ENCODE measurements at regions not wholly inside any gene's neighbourhood (a gene's known extent, or its start where the extent isn't known, plus 50 kb on each side); places are given as distances from the start of the nearest gene placed in this dataset.

DNA sequence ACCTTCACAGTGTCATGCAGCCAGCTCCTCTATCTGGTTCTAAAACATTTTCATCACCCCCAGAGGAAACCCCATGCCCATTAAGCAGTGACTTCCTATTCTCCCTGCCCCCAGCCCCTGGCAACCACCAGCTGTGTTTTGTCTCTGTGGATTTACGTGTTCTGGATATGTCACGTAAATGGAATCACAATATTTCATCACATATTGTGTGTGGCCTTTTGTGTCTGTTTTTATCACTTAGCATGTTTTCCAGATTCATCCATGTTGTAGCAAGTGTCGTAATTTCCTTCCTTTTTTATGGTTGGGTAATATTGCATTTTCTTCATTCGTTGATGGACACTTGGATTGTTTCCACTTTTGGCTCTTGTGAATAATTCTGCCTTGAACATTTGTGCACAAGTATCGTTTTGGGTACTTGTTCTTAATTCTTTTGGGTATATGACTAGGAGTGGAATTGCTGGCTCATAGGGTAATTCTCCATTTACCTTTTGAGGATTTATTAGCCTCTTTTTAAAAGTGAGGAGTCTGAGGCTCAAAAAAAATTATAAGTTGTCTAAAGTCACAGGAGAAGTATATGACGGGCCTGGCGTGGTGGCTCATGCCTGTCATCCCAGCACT, 127.0 kb downstream of the MRPS6 start:
- Mint-ChIP-seq H3K27ac (peak overlapping the region in 3 of 7 donors; percentile 13 to 36 (median 30)), H3K4me1 (peaks cover 29 to 54% (median 36%) of the 10 kb centered on the region in 4 donors), H3K27me3 (no peaks in the 10 kb centered on the region), H3K4me3 (peak overlapping the region in 7 of 8 donors; percentile 28 to 86 (median 46)), H3K36me3 (no peaks in the 10 kb centered on the region), H3K9me3 (no peaks in the 10 kb centered on the region)
- H3K27ac ChIP-seq (ENCODE audit: low read depth, low read length), result no peak overlapping the region
- no peaks in the 10 kb centered on the region for H3K9me3 ChIP-seq (ENCODE audit: control insufficient read depth in 1 of 2, low read length in 2 of 2)
- ChIA-PET CTCF (ENCODE audit: partially characterized antibody) (interaction anchor here (1.9 to 8.3 kb wide), 3 partner anchors 148 to 277 kb away, joined by 10 to 81 read pairs (median 12); no protein-coding TSS in a partner anchor), POLR2A (ENCODE audit: partially characterized antibody) (interaction anchor here (0.6 to 2.2 kb wide), 2 partner anchors 121 to 252 kb away, joined by 3 to 17 read pairs; no protein-coding TSS in a partner anchor)
- intact Hi-C loops (cut with micrococcal nuclease), result no loop called here
- peaks cover 34% of the 10 kb centered on the region for H3K4me1 ChIP-seq (ENCODE audit: insufficient read depth, low read length)
- H3K4me3 ChIP-seq (ENCODE audit: low read length in 2 of 2), result no peak overlapping the region
- no peak for DNase-seq
- no peaks in the 10 kb centered on the region for H3K36me3 ChIP-seq (ENCODE audit: insufficient read depth, low read length)
- no peaks in the 10 kb centered on the region for H3K27me3 ChIP-seq (ENCODE audit: insufficient read depth, low read length)

DNA sequence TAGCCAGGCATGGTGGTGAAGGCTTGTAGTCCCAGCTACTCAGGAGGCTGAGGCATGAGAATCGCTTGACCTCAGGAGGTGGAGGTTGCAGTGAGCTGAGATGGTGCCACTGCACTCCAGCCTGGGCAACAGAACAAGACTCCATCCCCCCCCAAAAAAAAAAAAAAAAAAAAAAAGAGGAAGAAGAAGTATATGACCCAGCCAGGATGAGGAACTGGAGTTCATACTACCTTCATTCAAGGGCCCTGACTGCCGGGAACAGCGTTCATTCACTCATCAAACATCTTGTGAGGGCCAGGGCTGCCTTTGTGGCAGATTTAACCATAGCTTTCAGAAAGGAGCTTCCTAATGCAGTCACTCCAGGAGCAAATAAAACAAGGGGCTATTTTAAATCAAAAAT, 127.6 kb downstream of the MRPS6 start:
- H3K4me3 ChIP-seq (ENCODE audit: low read length in 2 of 2), result no peak overlapping the region
- no peak overlapping the region for H3K27ac Mint-ChIP-seq
- H3K9me3 Mint-ChIP-seq, result no peaks in the 10 kb centered on the region
- no peak for DNase-seq
- peaks cover 34% of the 10 kb centered on the region for H3K4me1 ChIP-seq (ENCODE audit: insufficient read depth, low read length)
- no peaks in the 10 kb centered on the region for H3K9me3 ChIP-seq (ENCODE audit: control insufficient read depth in 1 of 2, low read length in 2 of 2)
- H3K27ac ChIP-seq (ENCODE audit: low read depth, low read length), result no peak overlapping the region
- POLR2A ChIA-PET (ENCODE audit: partially characterized antibody), result interaction anchor here (0.6 to 2.2 kb wide), 5 partner anchors 66 to 277 kb away, joined by 3 to 17 read pairs (median 4); no protein-coding TSS in a partner anchor
- H3K27me3 ChIP-seq (ENCODE audit: insufficient read depth, low read length), result no peaks in the 10 kb centered on the region
- intact Hi-C loops (cut with micrococcal nuclease), result no loop called here
- peaks cover 32 to 54% (median 38%) of the 10 kb centered on the region in 4 donors for H3K4me1 Mint-ChIP-seq
- CTCF ChIA-PET (ENCODE audit: partially characterized antibody), result interaction anchor here (0.6 to 8.3 kb wide), 6 partner anchors 12 to 277 kb away, joined by 4 to 81 read pairs (median 8); no protein-coding TSS in a partner anchor
- no peaks in the 10 kb centered on the region for H3K36me3 ChIP-seq (ENCODE audit: insufficient read depth, low read length)
- H3K27me3 Mint-ChIP-seq, result no peaks in the 10 kb centered on the region
- no peaks in the 10 kb centered on the region for H3K36me3 Mint-ChIP-seq
- peak overlapping the region; percentile 28 to 86 (median 74) for H3K4me3 Mint-ChIP-seq

DNA sequence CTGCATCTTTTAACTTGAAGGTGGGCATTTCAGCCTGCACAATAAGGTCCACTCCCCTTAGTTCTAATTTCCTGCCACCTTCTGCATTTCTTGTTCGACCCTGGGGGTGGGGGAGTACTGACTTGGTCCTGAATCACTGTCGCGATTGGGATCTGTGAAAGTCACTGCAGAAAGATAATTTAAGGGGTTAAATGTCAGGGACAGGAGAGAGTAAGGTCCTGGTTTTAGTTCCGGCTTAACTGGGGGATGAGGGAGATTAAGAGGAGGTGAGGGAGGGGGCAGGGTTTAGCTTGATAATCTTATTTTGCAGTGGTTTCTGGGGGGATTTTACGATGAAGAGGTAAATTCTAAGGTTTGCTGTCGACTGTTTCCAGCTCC, 128.1 kb downstream of the MRPS6 start:
- H3K4me1 Mint-ChIP-seq, result peaks cover 33 to 54% (median 38%) of the 10 kb centered on the region in 4 donors
- DNase-seq, result no peak
- intact Hi-C loops (cut with micrococcal nuclease), result no loop called here
- H3K4me3 Mint-ChIP-seq, result peak overlapping the region; percentile 74 to 87 (median 80)
- H3K27ac Mint-ChIP-seq, result peak overlapping the region in 4 of 7 donors; percentile 29 to 82 (median 41)
- ChIA-PET POLR2A (ENCODE audit: partially characterized antibody) (interaction anchor here (0.7 to 2.2 kb wide), 5 partner anchors 66 to 278 kb away, joined by 3 to 17 read pairs (median 6); no protein-coding TSS in a partner anchor), CTCF (ENCODE audit: partially characterized antibody) (interaction anchor here (0.6 to 8.3 kb wide), 10 partner anchors 11 to 282 kb away, joined by 3 to 81 read pairs (median 4); no protein-coding TSS in a partner anchor)
- peaks cover 34% of the 10 kb centered on the region for H3K4me1 ChIP-seq (ENCODE audit: insufficient read depth, low read length)
- H3K27me3 Mint-ChIP-seq, result no peaks in the 10 kb centered on the region
- H3K27me3 ChIP-seq (ENCODE audit: insufficient read depth, low read length), result no peaks in the 10 kb centered on the region
- no peaks in the 10 kb centered on the region for H3K9me3 ChIP-seq (ENCODE audit: control insufficient read depth in 1 of 2, low read length in 2 of 2)
- H3K9me3 Mint-ChIP-seq, result no peaks in the 10 kb centered on the region
- H3K27ac ChIP-seq (ENCODE audit: low read depth, low read length), result no peak overlapping the region
- no peaks in the 10 kb centered on the region for H3K36me3 ChIP-seq (ENCODE audit: insufficient read depth, low read length)
- peak overlapping the region; percentile 14 to 49 for H3K4me3 ChIP-seq (ENCODE audit: low read length in 2 of 2)
- H3K36me3 Mint-ChIP-seq, result no peaks in the 10 kb centered on the region

DNA sequence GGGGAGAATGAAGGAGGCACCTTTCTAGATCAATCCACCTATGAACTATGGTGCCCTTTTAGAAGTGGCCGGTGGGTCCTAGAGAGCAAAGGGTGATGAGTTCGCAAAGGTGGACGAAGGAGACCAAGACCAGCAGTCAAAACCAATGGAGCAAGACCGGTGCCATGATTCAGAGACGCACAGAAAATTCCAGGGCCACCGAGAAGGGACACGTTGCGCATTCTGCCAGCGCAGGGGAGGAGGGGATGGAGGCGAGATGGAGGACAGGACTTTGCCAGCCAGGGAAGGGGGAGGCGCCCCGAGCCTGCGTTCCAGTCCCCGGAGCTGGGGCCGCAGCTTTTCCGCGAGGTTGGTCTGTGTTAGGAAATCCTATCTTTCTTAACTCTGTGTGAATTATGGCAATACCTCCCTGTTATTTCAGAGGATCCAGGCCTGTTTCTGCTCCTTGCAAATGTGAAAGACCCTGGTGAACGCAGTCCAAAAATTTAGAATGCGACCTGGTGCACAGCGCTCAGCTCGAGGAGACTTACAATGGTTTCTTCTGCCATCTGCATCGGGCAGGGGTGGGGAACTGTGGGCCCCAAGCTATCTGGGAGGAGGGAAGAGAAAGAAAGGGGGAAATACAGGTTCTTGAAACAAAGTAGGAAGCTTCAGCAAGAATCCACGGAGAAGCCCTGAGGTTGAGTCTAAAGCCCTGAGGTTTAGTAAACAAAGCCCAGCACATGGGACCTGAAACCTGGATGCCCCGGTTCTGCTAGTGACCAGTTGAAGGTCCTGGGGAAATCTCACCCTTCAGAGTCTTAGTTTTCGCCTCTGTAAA, 129.4 kb downstream of the MRPS6 start:
- Histone ChIP-seq H3K9me3 (ENCODE audit: control insufficient read depth in 1 of 2, low read length in 2 of 2) (no peaks in the 10 kb centered on the region), H3K4me3 (ENCODE audit: low read length in 2 of 2) (no peak overlapping the region), H3K27ac (ENCODE audit: low read depth, low read length) (no peak overlapping the region), H3K4me1 (ENCODE audit: insufficient read depth, low read length) (peaks cover 32% of the 10 kb centered on the region), H3K36me3 (ENCODE audit: insufficient read depth, low read length) (no peaks in the 10 kb centered on the region), H3K27me3 (ENCODE audit: insufficient read depth, low read length) (no peaks in the 10 kb centered on the region)
- H3K36me3 Mint-ChIP-seq, result no peaks in the 10 kb centered on the region
- no peaks in the 10 kb centered on the region for H3K27me3 Mint-ChIP-seq
- H3K9me3 Mint-ChIP-seq, result peaks cover 0 to 1% (median 0%) of the 10 kb centered on the region in 8 donors
- peak overlapping the region; percentile 46 to 87 (median 80) for H3K4me3 Mint-ChIP-seq
- peaks cover 32 to 50% (median 36%) of the 10 kb centered on the region in 4 donors for H3K4me1 Mint-ChIP-seq
- intact Hi-C loops (cut with micrococcal nuclease), result loop anchor here (2.0 kb wide), 1 partner anchor 278 kb away; no protein-coding TSS in a partner anchor
- POLR2A ChIA-PET (ENCODE audit: partially characterized antibody), result interaction anchor here (0.7 to 2.2 kb wide), 6 partner anchors 15 to 279 kb away, joined by 3 to 17 read pairs (median 4); no protein-coding TSS in a partner anchor
- no peak for DNase-seq
- CTCF ChIA-PET (ENCODE audit: partially characterized antibody), result interaction anchor here (0.8 to 8.3 kb wide), 11 partner anchors 32 to 284 kb away, joined by 3 to 81 read pairs (median 3); no protein-coding TSS in a partner anchor
- H3K27ac Mint-ChIP-seq, result peak overlapping the region in 2 of 7 donors; percentile 31 to 52

DNA sequence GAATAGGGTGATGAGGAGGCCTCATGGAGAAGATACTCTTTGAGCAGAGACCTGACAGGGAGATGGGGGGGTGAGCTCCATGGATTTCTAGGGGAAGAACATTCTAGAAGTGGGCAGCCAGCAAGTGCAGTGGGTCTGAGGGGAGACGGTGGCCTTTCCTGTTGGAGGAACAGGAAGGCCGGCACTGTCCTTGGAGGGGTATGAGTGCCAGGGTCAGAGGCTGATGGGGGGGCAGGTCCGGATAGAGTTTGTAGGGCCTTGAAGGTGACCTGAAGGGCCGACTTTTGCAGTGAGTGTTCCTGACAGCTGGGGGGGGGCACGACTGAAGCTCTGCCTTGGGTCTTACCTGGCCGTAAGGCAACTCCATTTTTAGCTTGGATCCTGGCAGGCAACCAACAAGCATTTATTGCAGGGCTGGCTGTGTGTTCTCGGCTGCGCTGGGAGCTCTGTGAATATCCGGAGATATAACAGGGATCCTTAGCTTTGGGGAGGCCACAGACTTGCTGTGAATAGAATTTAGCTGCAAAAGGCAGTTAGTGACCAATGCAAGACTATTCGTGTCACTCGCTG, 130.6 kb downstream of the MRPS6 start:
- Histone ChIP-seq H3K4me3 (ENCODE audit: low read length in 2 of 2) (no peak overlapping the region), H3K4me1 (ENCODE audit: insufficient read depth, low read length) (peaks cover 20% of the 10 kb centered on the region), H3K36me3 (ENCODE audit: insufficient read depth, low read length) (no peaks in the 10 kb centered on the region), H3K9me3 (ENCODE audit: control insufficient read depth in 1 of 2, low read length in 2 of 2) (no peaks in the 10 kb centered on the region), H3K27ac (ENCODE audit: low read depth, low read length) (no peak overlapping the region), H3K27me3 (ENCODE audit: insufficient read depth, low read length) (no peaks in the 10 kb centered on the region)
- DNase-seq, result no peak
- Mint-ChIP-seq H3K4me1 (peaks cover 21 to 38% (median 25%) of the 10 kb centered on the region in 4 donors), H3K9me3 (peaks cover 0 to 2% (median 0%) of the 10 kb centered on the region in 8 donors), H3K4me3 (no peak overlapping the region), H3K27me3 (no peaks in the 10 kb centered on the region), H3K36me3 (no peaks in the 10 kb centered on the region), H3K27ac (peak overlapping the region in 1 of 7 donors; percentile 32)
- POLR2A ChIA-PET (ENCODE audit: partially characterized antibody), result interaction anchor here (0.7 kb wide), 1 partner anchor 230 kb away, joined by 3 read pairs; no protein-coding TSS in a partner anchor
- CTCF ChIA-PET (ENCODE audit: partially characterized antibody), result interaction anchor here (0.8 to 8.3 kb wide), 6 partner anchors 13 to 285 kb away, joined by 3 to 81 read pairs (median 4); partner anchors contain the start of genes MRPS6 and SLC5A3
- intact Hi-C loops (cut with micrococcal nuclease), result loop anchor here (2.0 kb wide), 1 partner anchor 279 kb away; no protein-coding TSS in a partner anchor

DNA sequence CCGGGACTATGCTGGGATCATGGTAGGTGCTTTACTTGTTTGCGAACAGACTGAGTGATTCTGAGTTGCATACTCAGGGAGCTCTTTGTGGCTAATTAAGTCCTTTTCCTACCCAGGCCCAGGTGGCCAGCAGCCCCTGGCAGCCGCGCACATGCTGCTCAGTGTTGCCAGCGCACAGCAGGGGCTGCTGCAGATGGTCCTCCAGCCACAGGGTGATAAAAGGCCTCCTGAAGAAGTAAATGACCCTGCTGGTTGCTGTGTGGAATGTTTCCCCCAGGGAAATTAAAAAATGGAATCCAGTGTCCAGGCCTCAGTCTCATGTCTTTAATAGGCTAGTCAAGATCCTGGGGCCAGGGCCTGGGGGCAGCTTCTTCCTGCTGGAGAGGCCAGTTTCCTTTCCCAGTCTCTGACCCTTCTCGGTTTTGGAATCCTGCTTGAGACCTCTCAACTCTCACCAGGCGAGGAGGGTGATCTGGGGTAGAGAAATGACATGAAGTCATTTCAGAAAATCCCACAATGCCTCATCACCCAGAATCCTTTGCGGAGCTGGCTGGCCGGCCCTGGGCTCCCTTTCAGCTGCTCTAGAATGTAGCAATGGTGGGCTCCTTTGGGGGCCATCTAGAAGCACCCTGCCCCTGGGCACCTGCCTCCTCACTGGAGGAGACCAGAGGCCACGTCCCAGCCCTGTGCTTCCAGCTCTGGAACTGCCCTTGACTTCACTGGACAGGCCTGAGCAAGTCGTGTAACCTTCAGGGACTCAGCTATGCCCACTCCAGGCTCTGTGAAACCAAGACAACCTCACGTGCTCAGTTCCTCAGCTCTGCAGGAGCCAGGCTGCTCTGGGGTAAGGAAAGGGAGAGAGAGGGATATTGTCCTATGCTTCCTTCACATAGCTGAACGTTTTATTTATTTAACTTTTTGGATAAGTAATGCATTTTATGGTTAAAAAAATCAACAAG, 131.4 kb downstream of the MRPS6 start:
- no peak overlapping the region for H3K4me3 Mint-ChIP-seq
- peaks cover 0 to 5% (median under 1%) of the 10 kb centered on the region in 8 donors for H3K9me3 Mint-ChIP-seq
- POLR2A ChIA-PET (ENCODE audit: partially characterized antibody), result no interaction called here
- H3K27ac Mint-ChIP-seq, result no peak overlapping the region
- no peak for DNase-seq
- peaks cover 14 to 30% (median 17%) of the 10 kb centered on the region in 4 donors for H3K4me1 Mint-ChIP-seq
- CTCF ChIA-PET (ENCODE audit: partially characterized antibody), result interaction anchor here (1.2 to 8.3 kb wide), 4 partner anchors 13 to 284 kb away, joined by 3 to 81 read pairs (median 5); partner anchors contain the start of genes MRPS6 and SLC5A3
- H3K9me3 ChIP-seq (ENCODE audit: control insufficient read depth in 1 of 2, low read length in 2 of 2), result no peaks in the 10 kb centered on the region
- intact Hi-C loops (cut with micrococcal nuclease), result no loop called here
- H3K36me3 Mint-ChIP-seq, result no peaks in the 10 kb centered on the region
- H3K27ac ChIP-seq (ENCODE audit: low read depth, low read length), result no peak overlapping the region
- no peaks in the 10 kb centered on the region for H3K27me3 ChIP-seq (ENCODE audit: insufficient read depth, low read length)
- peaks cover 12% of the 10 kb centered on the region for H3K4me1 ChIP-seq (ENCODE audit: insufficient read depth, low read length)
- H3K27me3 Mint-ChIP-seq, result no peaks in the 10 kb centered on the region
- H3K4me3 ChIP-seq (ENCODE audit: low read length in 2 of 2), result no peak overlapping the region
- H3K36me3 ChIP-seq (ENCODE audit: insufficient read depth, low read length), result no peaks in the 10 kb centered on the region

Measured in CD4-positive, alpha-beta memory T cell (primary cell).